ENCODE measurements at regions not wholly inside any gene's neighbourhood (a gene's known extent, or its start where the extent isn't known, plus 50 kb on each side); places are given as distances from the start of the nearest gene placed in this dataset.

- no peaks in the 10 kb centered on the region for H3K27me3 ChIP-seq (ENCODE audit: low read depth)
- no peak overlapping the region for H3K4me3 ChIP-seq
- DNase-seq: no peak
- no peaks in the 10 kb centered on the region for H3K4me1 ChIP-seq
- H3K9me3 ChIP-seq (replicated peaks): no peaks in the 10 kb centered on the region
- H3K27ac ChIP-seq (replicated peaks): peak overlapping the region; percentile 24
- no peak for TF ChIP-seq CTCF (IDR thresholded peaks at IDR 0.05; ENCODE audit: borderline replicate concordance)
- no peaks in the 10 kb centered on the region for H3K36me3 ChIP-seq
- intact Hi-C loops (cut with micrococcal nuclease): no loop called here
Measured at GRCh38 chr20:11057624-11058023, 383.8 kb upstream of the JAG1 start.

- Histone ChIP-seq H3K4me1 (peaks cover 8% of the 10 kb centered on the region), H3K9me3 (replicated peaks) (no peaks in the 10 kb centered on the region), H3K4me3 (no peak overlapping the region), H3K27me3 (ENCODE audit: low read depth) (no peaks in the 10 kb centered on the region), H3K27ac (replicated peaks) (no peak overlapping the region), H3K36me3 (no peaks in the 10 kb centered on the region)
- no peak for DNase-seq
- intact Hi-C loops (cut with micrococcal nuclease): no loop called here
- no peak for TF ChIP-seq CTCF (IDR thresholded peaks at IDR 0.05; ENCODE audit: borderline replicate concordance)
Measured at GRCh38 chr20:11059659-11060058, 385.9 kb upstream of the JAG1 start.

GRCh38 chr20:11060423-11061185 lies 386.8 kb upstream of the JAG1 start:
- no peak overlapping the region for H3K4me3 ChIP-seq
- no peak overlapping the region for H3K27ac ChIP-seq (replicated peaks)
- H3K9me3 ChIP-seq (replicated peaks): no peaks in the 10 kb centered on the region
- TF ChIP-seq CTCF (IDR thresholded peaks at IDR 0.05; ENCODE audit: borderline replicate concordance): no peak
- peaks cover 14% of the 10 kb centered on the region for H3K4me1 ChIP-seq
- H3K36me3 ChIP-seq: no peaks in the 10 kb centered on the region
- no peak for DNase-seq
- intact Hi-C loops (cut with micrococcal nuclease): no loop called here
- no peaks in the 10 kb centered on the region for H3K27me3 ChIP-seq (ENCODE audit: low read depth)

GRCh38 chr20:11063444-11063843 lies 389.6 kb upstream of the JAG1 start:
- no peaks in the 10 kb centered on the region for H3K36me3 ChIP-seq
- DNase-seq: no peak
- H3K27me3 ChIP-seq (ENCODE audit: low read depth): no peaks in the 10 kb centered on the region
- no peak overlapping the region for H3K4me3 ChIP-seq
- H3K4me1 ChIP-seq: peaks cover 42% of the 10 kb centered on the region
- no peak for TF ChIP-seq CTCF (IDR thresholded peaks at IDR 0.05; ENCODE audit: borderline replicate concordance)
- no peak overlapping the region for H3K27ac ChIP-seq (replicated peaks)
- no peaks in the 10 kb centered on the region for H3K9me3 ChIP-seq (replicated peaks)
- intact Hi-C loops (cut with micrococcal nuclease): no loop called here

GRCh38 chr20:11064946-11065345 lies 391.1 kb upstream of the JAG1 start:
- intact Hi-C loops (cut with micrococcal nuclease): no loop called here
- H3K27ac ChIP-seq (replicated peaks): peak overlapping the region; percentile 65
- no peak for TF ChIP-seq CTCF (IDR thresholded peaks at IDR 0.05; ENCODE audit: borderline replicate concordance)
- no peaks in the 10 kb centered on the region for H3K27me3 ChIP-seq (ENCODE audit: low read depth)
- peaks cover 42% of the 10 kb centered on the region for H3K4me1 ChIP-seq
- no peak for DNase-seq
- no peaks in the 10 kb centered on the region for H3K36me3 ChIP-seq
- no peak overlapping the region for H3K4me3 ChIP-seq
- no peaks in the 10 kb centered on the region for H3K9me3 ChIP-seq (replicated peaks)
